HL-60 (cell line): ENCODE measurements at regions not wholly inside any gene's neighbourhood (a gene's known extent, or its start where the extent isn't known, plus 50 kb on each side); places are given as distances from the start of the nearest gene placed in this dataset.

Experiments used
- POLR2AphosphoS5 ChIP-seq: IDR thresholded peaks from 2 replicates; pipeline ENCODE4 v1.6.1; 2012; ENCODE audit warnings: low read depth
- TF ChIP-seq, protein P1 (sequence below): IDR thresholded peaks from one replicate; pipeline ENCODE4 v1.5.1; 2011; ENCODE audit warnings: low read length, control low read depth, inconsistent platforms; ENCODE audit not compliant: insufficient read depth
- TF ChIP-seq, protein P2 (sequence below): IDR thresholded peaks from 2 replicates; pipeline ENCODE4 v1.6.1; 2012; ENCODE audit warnings: low read depth; ENCODE audit not compliant: insufficient replicate concordance

DNA sequence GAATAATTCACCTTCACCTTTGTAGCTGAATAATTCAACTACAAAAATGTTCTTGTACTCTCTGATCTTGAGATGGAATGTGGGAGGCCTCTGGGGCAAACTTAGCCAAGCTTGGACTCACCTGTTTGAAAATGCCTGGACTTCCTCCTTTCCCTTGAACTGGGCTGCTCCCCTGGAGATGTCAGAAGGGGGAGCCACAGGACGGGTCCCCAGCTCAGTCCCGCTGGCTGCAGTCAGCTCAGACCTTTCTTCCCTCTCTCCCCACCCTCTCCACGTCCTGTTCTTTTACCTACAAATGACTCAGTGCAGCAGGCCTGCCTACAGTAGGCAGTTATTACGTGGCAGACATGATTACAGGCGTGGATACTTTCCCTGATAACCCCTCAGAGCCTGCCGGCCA lies 131.5 kb upstream of the RALGAPA2 start:
- no peak for TF ChIP-seq POLR2AphosphoS5
- TF ChIP-seq, protein P1, sequence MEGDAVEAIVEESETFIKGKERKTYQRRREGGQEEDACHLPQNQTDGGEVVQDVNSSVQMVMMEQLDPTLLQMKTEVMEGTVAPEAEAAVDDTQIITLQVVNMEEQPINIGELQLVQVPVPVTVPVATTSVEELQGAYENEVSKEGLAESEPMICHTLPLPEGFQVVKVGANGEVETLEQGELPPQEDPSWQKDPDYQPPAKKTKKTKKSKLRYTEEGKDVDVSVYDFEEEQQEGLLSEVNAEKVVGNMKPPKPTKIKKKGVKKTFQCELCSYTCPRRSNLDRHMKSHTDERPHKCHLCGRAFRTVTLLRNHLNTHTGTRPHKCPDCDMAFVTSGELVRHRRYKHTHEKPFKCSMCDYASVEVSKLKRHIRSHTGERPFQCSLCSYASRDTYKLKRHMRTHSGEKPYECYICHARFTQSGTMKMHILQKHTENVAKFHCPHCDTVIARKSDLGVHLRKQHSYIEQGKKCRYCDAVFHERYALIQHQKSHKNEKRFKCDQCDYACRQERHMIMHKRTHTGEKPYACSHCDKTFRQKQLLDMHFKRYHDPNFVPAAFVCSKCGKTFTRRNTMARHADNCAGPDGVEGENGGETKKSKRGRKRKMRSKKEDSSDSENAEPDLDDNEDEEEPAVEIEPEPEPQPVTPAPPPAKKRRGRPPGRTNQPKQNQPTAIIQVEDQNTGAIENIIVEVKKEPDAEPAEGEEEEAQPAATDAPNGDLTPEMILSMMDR: no peak
- TF ChIP-seq, protein P2, sequence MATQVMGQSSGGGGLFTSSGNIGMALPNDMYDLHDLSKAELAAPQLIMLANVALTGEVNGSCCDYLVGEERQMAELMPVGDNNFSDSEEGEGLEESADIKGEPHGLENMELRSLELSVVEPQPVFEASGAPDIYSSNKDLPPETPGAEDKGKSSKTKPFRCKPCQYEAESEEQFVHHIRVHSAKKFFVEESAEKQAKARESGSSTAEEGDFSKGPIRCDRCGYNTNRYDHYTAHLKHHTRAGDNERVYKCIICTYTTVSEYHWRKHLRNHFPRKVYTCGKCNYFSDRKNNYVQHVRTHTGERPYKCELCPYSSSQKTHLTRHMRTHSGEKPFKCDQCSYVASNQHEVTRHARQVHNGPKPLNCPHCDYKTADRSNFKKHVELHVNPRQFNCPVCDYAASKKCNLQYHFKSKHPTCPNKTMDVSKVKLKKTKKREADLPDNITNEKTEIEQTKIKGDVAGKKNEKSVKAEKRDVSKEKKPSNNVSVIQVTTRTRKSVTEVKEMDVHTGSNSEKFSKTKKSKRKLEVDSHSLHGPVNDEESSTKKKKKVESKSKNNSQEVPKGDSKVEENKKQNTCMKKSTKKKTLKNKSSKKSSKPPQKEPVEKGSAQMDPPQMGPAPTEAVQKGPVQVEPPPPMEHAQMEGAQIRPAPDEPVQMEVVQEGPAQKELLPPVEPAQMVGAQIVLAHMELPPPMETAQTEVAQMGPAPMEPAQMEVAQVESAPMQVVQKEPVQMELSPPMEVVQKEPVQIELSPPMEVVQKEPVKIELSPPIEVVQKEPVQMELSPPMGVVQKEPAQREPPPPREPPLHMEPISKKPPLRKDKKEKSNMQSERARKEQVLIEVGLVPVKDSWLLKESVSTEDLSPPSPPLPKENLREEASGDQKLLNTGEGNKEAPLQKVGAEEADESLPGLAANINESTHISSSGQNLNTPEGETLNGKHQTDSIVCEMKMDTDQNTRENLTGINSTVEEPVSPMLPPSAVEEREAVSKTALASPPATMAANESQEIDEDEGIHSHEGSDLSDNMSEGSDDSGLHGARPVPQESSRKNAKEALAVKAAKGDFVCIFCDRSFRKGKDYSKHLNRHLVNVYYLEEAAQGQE: no peak
